Neural progenitor cell (in vitro differentiated cells): ENCODE measurements at regions not wholly inside any gene's neighbourhood (a gene's known extent, or its start where the extent isn't known, plus 50 kb on each side); places are given as distances from the start of the nearest gene placed in this dataset.

Experiments used
- DNase-seq: peaks from one replicate; pipeline ENCODE4 v3.0.0-alpha.2; 2016; ENCODE audit warnings: low spot score
- H2AFZ ChIP-seq: fragments of 200-600 bp; sonication (generic); replicated peaks from 2 replicates; pipeline ENCODE4 v1.6.1; 2016; ENCODE audit warnings: antibody characterized with exemption
- H3F3A ChIP-seq: fragments of 200-600 bp; sonication (generic); 2 replicates; pipeline ENCODE4 v1.6.1; 2016; ENCODE audit warnings: antibody characterized with exemption, low read depth
- H3K27ac ChIP-seq: fragments of 200-600 bp; sonication (generic); 2 replicates; pipeline ENCODE4 v1.5.1; 2016; ENCODE audit warnings: mild to moderate bottlenecking
- H3K27me3 ChIP-seq: fragments of 200-600 bp; sonication (generic); 2 replicates; pipeline ENCODE4 v1.6.1; 2016; ENCODE audit warnings: mild to moderate bottlenecking, moderate library complexity
- H3K36me3 ChIP-seq: fragments of 200-600 bp; sonication (generic); 2 replicates; pipeline ENCODE4 v1.5.1; 2016
- H3K4me1 ChIP-seq: fragments of 200-600 bp; sonication (generic); 2 replicates; pipeline ENCODE4 v1.6.1; 2016; ENCODE audit warnings: mixed run types
- H3K4me2 ChIP-seq: fragments of 200-600 bp; sonication (generic); 2 replicates; pipeline ENCODE4 v1.6.1; 2016
- H3K4me3 ChIP-seq: fragments of 200-600 bp; sonication (generic); 2 replicates; pipeline ENCODE4 v1.5.1; 2016
- H3K79me2 ChIP-seq: fragments of 200-600 bp; sonication (generic); 2 replicates; pipeline ENCODE4 v1.6.1; 2016; ENCODE audit warnings: low read depth
- H3K9ac ChIP-seq: fragments of 200-600 bp; sonication (generic); 2 replicates; pipeline ENCODE4 v1.6.1; 2016
- H3K9me3 ChIP-seq: fragments of 200-600 bp; sonication (generic); 2 replicates; pipeline ENCODE4 v1.5.1; 2016; ENCODE audit warnings: low read depth
- H4K20me1 ChIP-seq: fragments of 200-600 bp; sonication (generic); 2 replicates; pipeline ENCODE4 v1.6.1; 2016; ENCODE audit warnings: low read depth
- H3K27ac Mint-ChIP-seq: 3 replicates; pipeline ENCODE4 v1.8.0; 2021; ENCODE audit warnings: mixed read lengths
- H3K27me3 Mint-ChIP-seq: 2 replicates; pipeline ENCODE4 v1.8.0; 2022; ENCODE audit warnings: low read depth, mild to moderate bottlenecking, inconsistent platforms, moderate library complexity, mixed read lengths; ENCODE audit not compliant: insufficient read depth
- H3K36me3 Mint-ChIP-seq: 3 replicates; pipeline ENCODE4 v1.8.0; 2021; ENCODE audit warnings: mixed read lengths
- H3K4me1 Mint-ChIP-seq: 3 replicates; pipeline ENCODE4 v1.8.0; 2021; ENCODE audit warnings: mixed read lengths
- H3K4me3 Mint-ChIP-seq: 3 replicates; pipeline ENCODE4 v1.8.0; 2021; ENCODE audit warnings: mild to moderate bottlenecking, moderate library complexity, mixed read lengths
- H3K9me3 Mint-ChIP-seq: 3 replicates; pipeline ENCODE4 v1.8.0; 2020; ENCODE audit warnings: mixed read lengths
- CTCF ChIP-seq: fragments of 200-600 bp; sonication (generic); IDR thresholded peaks from 2 replicates; pipeline ENCODE4 v1.5.1; 2017; ENCODE audit warnings: antibody characterized with exemption, mild to moderate bottlenecking
- EZH2 ChIP-seq: fragments of 200-600 bp; sonication (generic); IDR thresholded peaks from 2 replicates; pipeline ENCODE4 v1.6.1; 2017; ENCODE audit warnings: antibody characterized with exemption, mild to moderate bottlenecking, moderate library complexity
- EZH2phosphoT487 ChIP-seq: fragments of 200-600 bp; sonication (generic); IDR thresholded peaks from 2 replicates; pipeline ENCODE4 v1.6.1; 2017; ENCODE audit warnings: antibody characterized with exemption

- Histone ChIP-seq H3F3A (no peaks in the 10 kb centered on the region), H3K4me2 (no peak overlapping the region), H4K20me1 (no peaks in the 10 kb centered on the region), H3K9ac (no peak overlapping the region), H3K9me3 (no peaks in the 10 kb centered on the region), H3K36me3 (no peaks in the 10 kb centered on the region), H3K4me3 (no peak overlapping the region), H2AFZ (no peak overlapping the region), H3K27me3 (no peaks in the 10 kb centered on the region), H3K4me1 (no peaks in the 10 kb centered on the region), H3K27ac (no peak overlapping the region), H3K79me2 (no peaks in the 10 kb centered on the region)
- no peak overlapping the region for H3K4me3 Mint-ChIP-seq
- no peak for TF ChIP-seq CTCF
- TF ChIP-seq EZH2phosphoT487, result no peak
- TF ChIP-seq EZH2, result no peak
- H3K27me3 Mint-ChIP-seq, result no peaks in the 10 kb centered on the region
- no peak overlapping the region for H3K27ac Mint-ChIP-seq
- H3K9me3 Mint-ChIP-seq, result peaks cover 1% of the 10 kb centered on the region
- H3K4me1 Mint-ChIP-seq, result no peaks in the 10 kb centered on the region
- H3K36me3 Mint-ChIP-seq, result no peaks in the 10 kb centered on the region
- no peak for DNase-seq
These were observed 73.2 kb upstream of the MBNL2 start for GRCh38 chr13:97148894-97149293.

GRCh38 chr13:97160421-97160820 is 61.7 kb upstream of the MBNL2 start:
- no peaks in the 10 kb centered on the region for H3K4me1 ChIP-seq
- TF ChIP-seq EZH2phosphoT487, result no peak
- TF ChIP-seq CTCF, result no peak
- TF ChIP-seq EZH2, result no peak
- H3K9me3 Mint-ChIP-seq, result no peaks in the 10 kb centered on the region
- no peaks in the 10 kb centered on the region for H3K36me3 ChIP-seq
- H3K36me3 Mint-ChIP-seq, result no peaks in the 10 kb centered on the region
- H3K9ac ChIP-seq, result no peak overlapping the region
- no peak overlapping the region for H3K4me3 ChIP-seq
- no peak overlapping the region for H3K4me2 ChIP-seq
- no peaks in the 10 kb centered on the region for H3K4me1 Mint-ChIP-seq
- H3K27ac ChIP-seq, result no peak overlapping the region
- no peak overlapping the region for H3K27ac Mint-ChIP-seq
- no peaks in the 10 kb centered on the region for H3K79me2 ChIP-seq
- no peaks in the 10 kb centered on the region for H4K20me1 ChIP-seq
- no peak overlapping the region for H3K4me3 Mint-ChIP-seq
- no peaks in the 10 kb centered on the region for H3K27me3 Mint-ChIP-seq
- no peak overlapping the region for H2AFZ ChIP-seq
- no peaks in the 10 kb centered on the region for H3F3A ChIP-seq
- H3K9me3 ChIP-seq, result no peaks in the 10 kb centered on the region
- no peaks in the 10 kb centered on the region for H3K27me3 ChIP-seq
- DNase-seq, result no peak

- Histone ChIP-seq H3K36me3 (no peaks in the 10 kb centered on the region), H2AFZ (no peak overlapping the region), H3K4me3 (no peak overlapping the region), H4K20me1 (no peaks in the 10 kb centered on the region), H3K9me3 (no peaks in the 10 kb centered on the region), H3K4me1 (no peaks in the 10 kb centered on the region), H3K79me2 (no peaks in the 10 kb centered on the region), H3K27ac (no peak overlapping the region), H3K9ac (no peak overlapping the region), H3K4me2 (no peak overlapping the region), H3K27me3 (no peaks in the 10 kb centered on the region), H3F3A (no peaks in the 10 kb centered on the region)
- TF ChIP-seq CTCF (no peak), EZH2 (no peak), EZH2phosphoT487 (no peak)
- Mint-ChIP-seq H3K27ac (no peak overlapping the region), H3K4me1 (no peaks in the 10 kb centered on the region), H3K4me3 (no peak overlapping the region), H3K27me3 (no peaks in the 10 kb centered on the region), H3K36me3 (no peaks in the 10 kb centered on the region), H3K9me3 (no peaks in the 10 kb centered on the region)
- no peak for DNase-seq
These were observed 60.4 kb upstream of the MBNL2 start for GRCh38 chr13:97161582-97162231.
